ENCODE measurements at regions not wholly inside any gene's neighbourhood (a gene's known extent, or its start where the extent isn't known, plus 50 kb on each side); places are given as distances from the start of the nearest gene placed in this dataset.

- H3K36me3 Mint-ChIP-seq (ENCODE audit: unreplicated experiment): no peaks in the 10 kb centered on the region
- peaks cover 3% of the 10 kb centered on the region for H3K27me3 Mint-ChIP-seq (ENCODE audit: unreplicated experiment)
- no peak for TF ChIP-seq CTCF (IDR thresholded peaks at IDR 0.05; ENCODE audit: partially characterized antibody, unreplicated experiment)
- H3K9me3 Mint-ChIP-seq (ENCODE audit: unreplicated experiment): peaks cover 1% of the 10 kb centered on the region
- DNase-seq: no peak
- no peak overlapping the region for H3K27ac Mint-ChIP-seq (ENCODE audit: unreplicated experiment)
- H3K4me1 Mint-ChIP-seq (ENCODE audit: low read depth, unreplicated experiment): peaks cover 7% of the 10 kb centered on the region
- no peak overlapping the region for H3K4me3 Mint-ChIP-seq (ENCODE audit: unreplicated experiment)
Observed at GRCh38 chr12:113727651-113728061, 238.5 kb downstream of the RBM19 start.

- Mint-ChIP-seq H3K27ac (ENCODE audit: unreplicated experiment) (no peak overlapping the region), H3K4me1 (ENCODE audit: low read depth, unreplicated experiment) (peaks cover 7% of the 10 kb centered on the region), H3K9me3 (ENCODE audit: unreplicated experiment) (peaks cover 1% of the 10 kb centered on the region), H3K27me3 (ENCODE audit: unreplicated experiment) (peaks cover 3% of the 10 kb centered on the region), H3K36me3 (ENCODE audit: unreplicated experiment) (no peaks in the 10 kb centered on the region), H3K4me3 (ENCODE audit: unreplicated experiment) (no peak overlapping the region)
- no peak for TF ChIP-seq CTCF (IDR thresholded peaks at IDR 0.05; ENCODE audit: partially characterized antibody, unreplicated experiment)
- no peak for DNase-seq
Observed at GRCh38 chr12:113726254-113726819, 239.8 kb downstream of the RBM19 start.

- H3K27ac Mint-ChIP-seq (ENCODE audit: unreplicated experiment): no peak overlapping the region
- TF ChIP-seq CTCF (IDR thresholded peaks at IDR 0.05; ENCODE audit: partially characterized antibody, unreplicated experiment): no peak
- H3K9me3 Mint-ChIP-seq (ENCODE audit: unreplicated experiment): peaks cover 1% of the 10 kb centered on the region
- H3K36me3 Mint-ChIP-seq (ENCODE audit: unreplicated experiment): no peaks in the 10 kb centered on the region
- peaks cover 7% of the 10 kb centered on the region for H3K4me1 Mint-ChIP-seq (ENCODE audit: low read depth, unreplicated experiment)
- H3K27me3 Mint-ChIP-seq (ENCODE audit: unreplicated experiment): peaks cover 3% of the 10 kb centered on the region
- peak overlapping the region; percentile 25 for H3K4me3 Mint-ChIP-seq (ENCODE audit: unreplicated experiment)
- DNase-seq: no peak
Observed at GRCh38 chr12:113725557-113725876, 240.6 kb downstream of the RBM19 start.

- no peak for DNase-seq
- Mint-ChIP-seq H3K27me3 (ENCODE audit: unreplicated experiment) (peaks cover 3% of the 10 kb centered on the region), H3K9me3 (ENCODE audit: unreplicated experiment) (no peaks in the 10 kb centered on the region), H3K4me3 (ENCODE audit: unreplicated experiment) (no peak overlapping the region), H3K27ac (ENCODE audit: unreplicated experiment) (no peak overlapping the region), H3K4me1 (ENCODE audit: low read depth, unreplicated experiment) (peaks cover 5% of the 10 kb centered on the region), H3K36me3 (ENCODE audit: unreplicated experiment) (no peaks in the 10 kb centered on the region)
- TF ChIP-seq CTCF (IDR thresholded peaks at IDR 0.05; ENCODE audit: partially characterized antibody, unreplicated experiment): no peak
Observed at GRCh38 chr12:113724794-113725556, 241.2 kb downstream of the RBM19 start.

- no peak for TF ChIP-seq CTCF (IDR thresholded peaks at IDR 0.05; ENCODE audit: partially characterized antibody, unreplicated experiment)
- DNase-seq: no peak
- no peaks in the 10 kb centered on the region for H3K36me3 Mint-ChIP-seq (ENCODE audit: unreplicated experiment)
- no peak overlapping the region for H3K4me3 Mint-ChIP-seq (ENCODE audit: unreplicated experiment)
- H3K27ac Mint-ChIP-seq (ENCODE audit: unreplicated experiment): no peak overlapping the region
- H3K4me1 Mint-ChIP-seq (ENCODE audit: low read depth, unreplicated experiment): peaks cover 5% of the 10 kb centered on the region
- H3K27me3 Mint-ChIP-seq (ENCODE audit: unreplicated experiment): peaks cover 3% of the 10 kb centered on the region
- no peaks in the 10 kb centered on the region for H3K9me3 Mint-ChIP-seq (ENCODE audit: unreplicated experiment)
Observed at GRCh38 chr12:113723631-113724030, 242.5 kb downstream of the RBM19 start.
